GM18909 (cell line): ENCODE measurements at regions not wholly inside any gene's neighbourhood (a gene's known extent, or its start where the extent isn't known, plus 50 kb on each side); places are given as distances from the start of the nearest gene placed in this dataset.

Source experiments
- ATAC-seq: cut with Tn5 transposase; IDR thresholded peaks from one replicate; pipeline ENCODE4 v1.9.1; 2021; ENCODE audit warnings: mild to moderate bottlenecking; ENCODE audit not compliant: unreplicated experiment, poor library complexity

GRCh38 chr18:46290440-46291020 is 186.3 kb downstream of the HAUS1 start:
- ATAC-seq, result no peak

DNA sequence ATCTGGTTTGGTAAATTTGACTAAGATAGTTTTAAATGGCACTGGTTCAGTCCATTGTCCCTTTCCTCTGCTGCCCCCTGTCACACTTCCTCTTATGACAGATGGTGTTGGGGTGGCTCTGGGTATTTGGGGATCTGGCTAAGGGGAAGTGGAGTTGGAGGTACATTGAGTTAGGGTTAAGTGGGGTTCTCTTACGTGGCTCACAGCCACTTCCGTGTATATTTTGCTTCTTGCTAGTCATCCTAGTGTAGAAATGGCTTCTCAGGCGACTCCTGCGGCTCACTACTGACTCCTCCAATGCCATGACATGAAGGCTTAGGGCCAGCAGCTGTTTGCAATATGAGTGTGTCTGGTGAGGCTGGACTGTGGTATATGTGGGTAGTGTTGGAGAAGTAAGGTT is 187.0 kb downstream of the HAUS1 start:
- no peak for ATAC-seq

DNA sequence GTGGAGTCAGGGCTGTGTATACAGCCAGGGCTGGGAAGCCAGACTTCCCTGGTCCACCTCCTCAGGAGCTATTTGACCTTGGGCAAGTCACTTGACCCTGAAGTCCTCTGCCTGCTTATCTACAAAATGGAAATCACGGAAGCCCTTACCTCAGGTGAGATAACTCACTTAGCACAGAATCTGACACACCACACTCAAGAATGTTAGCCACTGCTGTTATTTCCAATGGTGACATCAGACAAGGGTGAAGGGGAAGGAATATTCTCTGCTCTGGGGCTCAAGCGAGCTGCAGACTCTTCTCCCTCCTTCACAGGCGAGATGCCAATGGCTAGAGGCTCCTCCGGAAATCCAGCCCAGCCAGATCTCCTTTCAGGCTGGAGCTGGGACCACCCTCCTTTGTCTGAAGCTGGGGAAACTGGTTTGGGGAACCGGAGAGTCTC is 189.6 kb downstream of the HAUS1 start:
- no peak for ATAC-seq

- ATAC-seq, result no peak
These were observed 190.1 kb downstream of the HAUS1 start for GRCh38 chr18:46294318-46294717.

GRCh38 chr18:46294751-46295150 is 190.6 kb downstream of the HAUS1 start:
- ATAC-seq, result no peak

DNA sequence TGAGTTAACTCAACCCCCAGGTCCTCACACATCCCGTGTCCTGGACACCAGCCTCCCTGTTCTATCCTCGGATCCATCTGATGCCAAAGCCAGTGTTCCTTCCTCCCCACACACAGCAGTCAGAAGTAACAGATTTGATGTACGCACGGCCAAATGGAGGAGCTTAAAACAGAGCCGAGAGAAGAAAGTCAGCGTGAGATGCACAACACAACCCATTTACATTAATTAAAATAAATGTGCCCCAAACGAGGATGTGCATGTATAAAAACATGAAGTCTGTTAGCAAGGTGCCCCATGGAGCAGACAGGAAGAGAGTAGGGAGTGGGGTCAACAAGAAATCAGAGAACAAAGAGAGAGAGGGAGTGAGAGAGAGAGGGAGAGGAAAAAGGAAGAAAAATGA is 191.2 kb downstream of the HAUS1 start:
- no peak for ATAC-seq

GRCh38 chr18:46296656-46297055 is 192.5 kb downstream of the HAUS1 start:
- ATAC-seq, result no peak

- no peak for ATAC-seq
These were observed 192.9 kb downstream of the HAUS1 start for GRCh38 chr18:46297124-46297523.

DNA sequence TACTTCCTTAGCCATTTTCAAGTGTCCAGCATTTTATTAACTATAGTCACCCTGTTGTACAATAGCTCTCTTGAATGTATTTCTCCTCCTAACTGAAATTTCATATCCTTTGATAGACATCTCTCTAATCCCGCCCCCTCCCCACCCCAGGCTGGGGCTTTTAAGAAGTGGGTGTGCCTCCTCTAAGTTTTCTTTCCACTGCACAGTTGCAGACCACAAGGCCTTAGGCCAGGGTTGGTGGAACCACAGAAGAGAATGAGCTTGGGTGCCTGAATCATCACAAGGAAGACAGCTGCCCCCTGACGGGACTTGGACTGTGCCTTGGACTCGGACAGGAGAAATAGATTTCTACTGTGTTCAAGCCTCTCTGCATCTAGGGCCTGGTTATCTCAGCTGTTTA is 193.4 kb downstream of the HAUS1 start:
- no peak for ATAC-seq

- ATAC-seq, result no peak
These were observed 194.3 kb downstream of the HAUS1 start for GRCh38 chr18:46298511-46298910.

- ATAC-seq, result no peak
These were observed 195.4 kb downstream of the HAUS1 start for GRCh38 chr18:46299465-46300008.

DNA sequence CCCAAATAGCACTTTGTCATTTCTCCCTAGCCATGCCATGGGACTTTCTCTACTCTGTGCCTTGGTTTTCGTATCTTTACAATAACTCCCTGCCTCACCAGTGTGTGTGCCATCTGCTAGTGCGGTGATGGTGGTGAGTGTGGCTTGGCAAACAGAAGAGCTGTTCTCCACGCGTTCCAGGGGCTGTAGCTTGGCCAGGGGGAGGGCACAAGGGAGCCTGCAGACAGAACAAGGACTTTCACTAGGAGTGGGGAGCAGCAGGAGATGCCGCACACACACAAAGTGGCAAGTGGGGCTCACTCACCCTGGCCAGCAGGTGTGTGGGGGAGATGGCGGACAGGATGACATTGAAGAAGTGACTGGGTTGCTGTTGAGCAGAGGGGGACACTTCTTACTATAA is 196.9 kb downstream of the HAUS1 start:
- no peak for ATAC-seq

DNA sequence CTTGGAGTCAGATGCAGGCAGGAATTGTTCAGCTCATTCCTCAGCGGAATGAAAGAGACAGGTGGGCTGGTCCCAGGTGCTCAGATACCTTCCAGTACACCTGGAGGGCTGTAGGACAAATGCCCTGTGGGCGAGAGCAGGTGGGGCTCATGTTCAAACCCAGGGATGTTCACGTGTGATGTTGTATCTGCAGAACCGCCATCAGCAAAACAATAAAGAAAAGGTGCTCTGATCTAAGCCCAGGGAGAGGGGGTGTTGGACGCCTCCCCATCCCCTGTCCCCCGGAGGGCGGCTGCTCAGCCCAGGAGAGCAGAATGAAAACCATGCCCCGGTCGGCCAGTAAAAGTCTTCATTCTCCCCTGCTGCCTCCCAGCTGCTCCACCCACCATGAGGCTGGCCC is 197.4 kb downstream of the HAUS1 start:
- no peak for ATAC-seq

GRCh38 chr18:46302528-46303485 is 198.6 kb downstream of the HAUS1 start:
- no peak for ATAC-seq

GRCh38 chr18:46310258-46310657 is 206.1 kb downstream of the HAUS1 start:
- ATAC-seq, result no peak

DNA sequence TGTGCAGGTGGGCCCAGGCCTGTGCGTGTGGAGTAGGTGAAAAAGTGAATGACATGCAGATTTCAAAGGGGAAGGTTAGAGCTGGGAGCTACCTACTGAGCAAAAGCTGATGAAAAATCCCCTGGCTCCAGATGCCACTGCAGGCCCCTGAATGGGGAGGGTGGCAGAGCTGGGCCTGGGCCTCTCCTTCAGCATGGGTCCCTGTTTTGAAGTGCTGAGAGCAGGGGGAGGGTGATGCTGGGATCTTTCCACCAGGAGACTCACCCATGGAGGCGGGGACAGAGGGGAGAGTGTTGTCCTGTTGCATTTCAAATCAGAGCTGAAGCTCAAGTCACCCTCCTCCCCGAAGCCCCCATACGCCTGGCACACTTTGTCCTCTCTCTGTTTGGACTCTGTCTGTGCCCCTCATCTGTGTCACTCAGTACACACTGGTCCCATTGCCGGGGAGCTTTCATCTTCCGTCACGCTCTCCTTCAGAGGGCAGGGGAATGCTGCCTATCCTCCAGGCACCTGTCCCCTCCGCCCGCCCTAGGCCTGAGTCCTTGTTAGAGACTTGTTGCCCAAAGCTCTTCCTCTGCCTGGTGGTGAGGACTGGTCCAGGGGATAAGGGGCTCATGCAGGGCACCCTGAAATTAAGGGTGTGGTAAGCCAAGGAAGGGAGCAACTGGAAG is 206.6 kb downstream of the HAUS1 start:
- ATAC-seq, result no peak

- ATAC-seq, result no peak
These were observed 207.3 kb downstream of the HAUS1 start for GRCh38 chr18:46311491-46311890.

DNA sequence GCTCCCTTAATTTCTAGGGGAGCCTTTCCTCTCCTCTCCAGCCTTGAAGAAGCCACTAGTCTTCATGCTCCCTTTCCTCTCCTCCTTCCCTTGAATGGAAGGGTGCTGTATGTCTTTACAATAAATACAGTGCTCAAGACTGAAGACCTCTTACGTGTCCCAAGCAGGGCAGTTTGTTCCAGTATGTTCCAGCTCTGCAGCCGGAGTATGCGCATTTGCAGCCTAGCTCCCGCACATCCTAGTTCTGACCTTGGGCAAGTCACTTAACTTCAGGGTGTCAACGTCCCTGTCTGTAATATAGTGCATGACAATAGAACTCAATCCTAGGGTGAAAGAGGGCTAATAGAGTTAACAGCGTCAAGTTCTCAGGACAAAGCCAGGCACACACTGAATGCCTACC is 208.0 kb downstream of the HAUS1 start:
- ATAC-seq, result no peak

DNA sequence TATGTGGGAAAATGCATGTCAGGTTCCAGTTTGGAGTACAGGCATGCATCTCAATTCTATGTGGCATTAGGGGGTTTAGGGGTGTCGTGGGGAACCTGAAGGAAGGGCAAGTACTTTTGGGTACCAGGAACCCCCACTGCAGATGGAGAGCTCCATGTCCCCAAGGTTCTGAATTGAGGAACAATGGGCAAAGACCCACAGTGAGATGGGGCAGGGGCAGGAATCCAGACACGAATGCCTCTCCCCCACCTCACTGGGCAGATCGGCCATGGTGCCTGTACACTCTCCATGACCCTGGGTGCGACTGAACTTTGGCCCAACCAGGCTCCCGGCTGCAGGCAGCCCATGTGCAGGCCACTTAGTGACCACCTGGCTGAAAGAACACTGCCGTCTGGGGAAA is 209.3 kb downstream of the HAUS1 start:
- ATAC-seq, result no peak

DNA sequence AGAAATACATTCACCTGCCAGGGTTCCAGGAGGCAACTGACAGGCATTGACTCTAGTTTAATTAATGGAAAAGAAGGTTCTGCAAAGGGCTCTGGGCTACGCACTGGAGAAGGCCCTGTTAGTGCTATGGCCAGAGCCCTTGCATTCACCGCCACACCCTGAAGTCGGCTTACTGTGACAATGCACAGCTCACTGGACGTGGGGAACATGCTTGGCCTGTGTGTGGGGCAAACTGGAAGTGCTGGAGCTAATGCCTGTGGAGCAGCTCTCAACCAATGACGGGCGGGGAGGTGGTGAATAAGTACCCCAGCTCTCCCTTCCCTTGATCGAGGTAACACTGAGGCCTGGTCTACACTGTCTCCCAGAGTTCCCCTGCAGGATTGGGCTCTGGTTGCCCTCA is 209.8 kb downstream of the HAUS1 start:
- no peak for ATAC-seq

DNA sequence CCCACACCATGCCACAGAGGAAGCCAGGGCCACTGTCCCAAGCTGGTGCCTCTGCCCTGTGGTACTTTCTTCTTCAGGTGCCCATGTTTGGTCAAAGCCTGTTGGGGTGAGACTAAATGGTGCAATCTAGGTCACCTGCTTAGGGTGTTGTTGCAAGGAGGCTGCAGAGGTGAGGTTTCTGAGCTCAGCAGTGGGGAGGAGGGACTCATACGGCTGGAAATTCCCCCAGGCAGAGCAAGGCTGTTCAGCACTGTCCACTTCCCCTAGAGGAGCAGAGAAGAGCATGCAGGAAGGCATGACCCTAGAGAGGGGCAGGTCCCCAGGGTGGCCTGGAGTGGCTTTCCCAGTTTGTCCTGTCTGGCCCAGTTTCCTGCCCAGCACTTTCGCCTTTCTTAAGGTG is 211.0 kb downstream of the HAUS1 start:
- ATAC-seq, result no peak
